WTC11 (cell line): ENCODE measurements at regions not wholly inside any gene's neighbourhood (a gene's known extent, or its start where the extent isn't known, plus 50 kb on each side); places are given as distances from the start of the nearest gene placed in this dataset.

Experiments used
- ATAC-seq: fragments of 200-7000 bp; cut with Tn5 transposase; 2 replicates; pipeline ENCODE4 v1.10.0; 2021; ENCODE audit warnings: mild to moderate bottlenecking, moderate library complexity
- CTCF ChIA-PET: fragments of 300-600 bp; sonication (Branson Sonifier 250); formaldehyde crosslinking; loops from one replicate; lab custom pipeline; 2021; ENCODE audit warnings: antibody characterized with exemption; lab: Charles Lee
- POLR2A ChIA-PET: fragments of 350-600 bp; sonication (Branson Sonifier 250); formaldehyde crosslinking; loops from one replicate; lab custom pipeline; 2021; ENCODE audit warnings: antibody characterized with exemption; lab: Charles Lee
- DNase-seq: peaks from one replicate; pipeline ENCODE4 v3.0.0; 2021; ENCODE audit warnings: low spot score
- H3K27ac Mint-ChIP-seq: 2 replicates; pipeline ENCODE4 v1.8.0; 2021; ENCODE audit warnings: mixed read lengths
- H3K27me3 Mint-ChIP-seq: 2 replicates; pipeline ENCODE4 v1.8.0; 2021; ENCODE audit warnings: low read depth, mild to moderate bottlenecking, moderate library complexity, mixed read lengths
- H3K36me3 Mint-ChIP-seq: 2 replicates; pipeline ENCODE4 v1.8.0; 2021; ENCODE audit warnings: mixed read lengths
- H3K4me1 Mint-ChIP-seq: 2 replicates; pipeline ENCODE4 v1.8.0; 2022; ENCODE audit warnings: mixed read lengths
- H3K4me3 Mint-ChIP-seq: 2 replicates; pipeline ENCODE4 v1.8.0; 2021; ENCODE audit warnings: mild to moderate bottlenecking, moderate library complexity, mixed read lengths
- H3K9me3 Mint-ChIP-seq: 2 replicates; pipeline ENCODE4 v1.8.0; 2021; ENCODE audit warnings: mixed read lengths
- CBFB ChIP-seq: sonication (generic); formaldehyde crosslinking; IDR thresholded peaks from 2 replicates; pipeline ENCODE4 v1.8.1; 2022; ENCODE audit warnings: mild to moderate bottlenecking, low read depth, missing genetic modification reagents
- KAT7 ChIP-seq: sonication (generic); formaldehyde crosslinking; IDR thresholded peaks from 2 replicates; pipeline ENCODE4 v1.8.1; 2023; ENCODE audit warnings: missing genetic modification reagents, mild to moderate bottlenecking, borderline replicate concordance
- NFE2L1 ChIP-seq: sonication (generic); formaldehyde crosslinking; IDR thresholded peaks from 2 replicates; pipeline ENCODE4 v1.8.1; 2023; ENCODE audit warnings: missing genetic modification reagents
- RELA ChIP-seq: sonication (generic); formaldehyde crosslinking; IDR thresholded peaks from 2 replicates; pipeline ENCODE4 v1.8.1; 2022; ENCODE audit warnings: missing genetic modification reagents, mild to moderate bottlenecking, borderline replicate concordance
- ZBTB21 ChIP-seq: sonication (generic); formaldehyde crosslinking; IDR thresholded peaks from 2 replicates; pipeline ENCODE4 v1.8.1; 2023; ENCODE audit warnings: mild to moderate bottlenecking, missing genetic modification reagents, borderline replicate concordance
- TF ChIP-seq, protein P1 (sequence below): sonication (generic); formaldehyde crosslinking; IDR thresholded peaks from 2 replicates; pipeline ENCODE4 v1.8.0; 2022; ENCODE audit warnings: missing genetic modification reagents
- TF ChIP-seq, protein P2 (sequence below): fragments of 250-450 bp; sonication (Bioruptor Pico); IDR thresholded peaks from 2 replicates; pipeline ENCODE4 v1.9.0; 2021; ENCODE audit warnings: moderate library complexity, mild to moderate bottlenecking, inconsistent platforms, borderline replicate concordance
- TF ChIP-seq, protein P3 (sequence below): sonication (generic); formaldehyde crosslinking; IDR thresholded peaks from 2 replicates; pipeline ENCODE4 v1.8.0; 2022; ENCODE audit warnings: mild to moderate bottlenecking, missing genetic modification reagents
- TF ChIP-seq, protein P4 (sequence below): fragments of 250-450 bp; sonication (Bioruptor Pico); IDR thresholded peaks from 2 replicates; pipeline ENCODE4 v1.9.0; 2021; ENCODE audit warnings: mild to moderate bottlenecking
- TF ChIP-seq, protein P5 (sequence below): fragments of 250-450 bp; sonication (Bioruptor Pico); IDR thresholded peaks from 2 replicates; pipeline ENCODE4 v1.9.0; 2021; ENCODE audit warnings: mild to moderate bottlenecking
- TF ChIP-seq, protein P6 (sequence below): sonication (generic); formaldehyde crosslinking; IDR thresholded peaks from 2 replicates; pipeline ENCODE4 v1.8.0; 2023; ENCODE audit warnings: mild to moderate bottlenecking, missing genetic modification reagents
- TF ChIP-seq, protein P7 (sequence below): sonication (generic); formaldehyde crosslinking; IDR thresholded peaks from 2 replicates; pipeline ENCODE4 v1.8.1; 2022; ENCODE audit warnings: low read depth, mild to moderate bottlenecking, moderate library complexity, missing genetic modification reagents, borderline replicate concordance

DNA sequence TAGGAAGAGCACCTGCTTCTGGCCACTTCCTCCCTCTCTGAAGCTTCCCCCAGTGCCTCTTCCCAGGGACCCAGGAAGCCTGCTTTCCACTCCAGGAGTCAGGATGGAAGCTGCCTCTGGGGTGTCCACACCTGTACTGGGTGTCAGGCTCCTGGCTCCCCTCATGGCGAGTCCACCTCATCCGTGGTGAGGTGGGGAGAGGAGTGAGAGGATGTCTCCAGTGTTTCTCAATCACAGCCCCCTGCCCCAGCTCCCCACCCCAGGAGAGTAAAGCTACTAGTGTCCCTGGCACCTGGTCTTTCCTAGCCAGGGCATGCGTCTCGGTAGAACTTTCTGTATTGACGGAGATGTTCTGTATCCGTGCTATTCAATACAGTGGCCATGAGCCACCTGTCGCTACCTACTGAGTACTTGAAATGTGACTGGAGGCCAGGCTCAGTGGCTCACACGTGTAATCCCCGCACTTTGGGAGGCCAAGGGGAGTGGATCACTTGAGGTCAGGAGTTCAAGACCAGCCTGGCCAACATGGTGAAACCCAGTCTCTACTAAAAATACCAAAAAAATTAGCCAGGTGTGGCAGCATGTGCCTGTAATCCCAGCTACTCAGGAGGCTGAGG is 171.2 kb upstream of the HAAO start (continued):
- TF ChIP-seq, protein P1, sequence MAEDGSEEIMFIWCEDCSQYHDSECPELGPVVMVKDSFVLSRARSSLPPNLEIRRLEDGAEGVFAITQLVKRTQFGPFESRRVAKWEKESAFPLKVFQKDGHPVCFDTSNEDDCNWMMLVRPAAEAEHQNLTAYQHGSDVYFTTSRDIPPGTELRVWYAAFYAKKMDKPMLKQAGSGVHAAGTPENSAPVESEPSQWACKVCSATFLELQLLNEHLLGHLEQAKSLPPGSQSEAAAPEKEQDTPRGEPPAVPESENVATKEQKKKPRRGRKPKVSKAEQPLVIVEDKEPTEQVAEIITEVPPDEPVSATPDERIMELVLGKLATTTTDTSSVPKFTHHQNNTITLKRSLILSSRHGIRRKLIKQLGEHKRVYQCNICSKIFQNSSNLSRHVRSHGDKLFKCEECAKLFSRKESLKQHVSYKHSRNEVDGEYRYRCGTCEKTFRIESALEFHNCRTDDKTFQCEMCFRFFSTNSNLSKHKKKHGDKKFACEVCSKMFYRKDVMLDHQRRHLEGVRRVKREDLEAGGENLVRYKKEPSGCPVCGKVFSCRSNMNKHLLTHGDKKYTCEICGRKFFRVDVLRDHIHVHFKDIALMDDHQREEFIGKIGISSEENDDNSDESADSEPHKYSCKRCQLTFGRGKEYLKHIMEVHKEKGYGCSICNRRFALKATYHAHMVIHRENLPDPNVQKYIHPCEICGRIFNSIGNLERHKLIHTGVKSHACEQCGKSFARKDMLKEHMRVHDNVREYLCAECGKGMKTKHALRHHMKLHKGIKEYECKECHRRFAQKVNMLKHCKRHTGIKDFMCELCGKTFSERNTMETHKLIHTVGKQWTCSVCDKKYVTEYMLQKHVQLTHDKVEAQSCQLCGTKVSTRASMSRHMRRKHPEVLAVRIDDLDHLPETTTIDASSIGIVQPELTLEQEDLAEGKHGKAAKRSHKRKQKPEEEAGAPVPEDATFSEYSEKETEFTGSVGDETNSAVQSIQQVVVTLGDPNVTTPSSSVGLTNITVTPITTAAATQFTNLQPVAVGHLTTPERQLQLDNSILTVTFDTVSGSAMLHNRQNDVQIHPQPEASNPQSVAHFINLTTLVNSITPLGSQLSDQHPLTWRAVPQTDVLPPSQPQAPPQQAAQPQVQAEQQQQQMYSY (CRISPR knock-in tag): no peak
- TF ChIP-seq, all 79 proteins: peak for 0

DNA sequence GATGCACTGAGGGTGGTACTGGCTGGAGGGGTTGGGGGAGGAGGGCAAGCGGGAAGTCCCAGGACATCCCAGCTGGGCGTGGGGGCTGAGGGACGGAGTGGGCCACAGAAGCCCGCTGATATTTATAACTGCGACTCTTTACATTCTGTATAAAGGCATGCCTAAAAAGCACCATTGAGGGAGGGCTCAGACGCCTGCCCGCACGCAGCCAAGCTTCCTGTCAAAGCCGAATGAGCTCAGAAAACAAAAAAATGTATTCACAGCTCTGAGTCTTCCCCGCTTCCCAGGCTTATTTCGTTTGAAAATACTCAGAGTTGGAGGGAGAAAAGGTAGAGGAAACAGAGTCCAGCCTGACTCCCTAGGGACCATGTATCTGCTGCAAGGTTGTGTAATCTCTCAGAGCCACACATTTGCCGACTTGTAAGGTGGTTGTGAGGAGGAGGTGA is 170.1 kb upstream of the HAAO start:
- Mint-ChIP-seq H3K27ac (no peak overlapping the region), H3K27me3 (no peaks in the 10 kb centered on the region), H3K9me3 (no peaks in the 10 kb centered on the region), H3K4me3 (no peak overlapping the region), H3K36me3 (no peaks in the 10 kb centered on the region), H3K4me1 (peaks cover 32% of the 10 kb centered on the region)
- ChIA-PET POLR2A (no interaction called here), CTCF (interaction anchor here (0.8 to 5.4 kb wide), 3 partner anchors 12 to 104 kb away, joined by 3 to 32 read pairs (median 7); no protein-coding TSS in a partner anchor)
- no peak for TF ChIP-seq NFE2L1 (CRISPR knock-in tag)
- TF ChIP-seq, protein P2, sequence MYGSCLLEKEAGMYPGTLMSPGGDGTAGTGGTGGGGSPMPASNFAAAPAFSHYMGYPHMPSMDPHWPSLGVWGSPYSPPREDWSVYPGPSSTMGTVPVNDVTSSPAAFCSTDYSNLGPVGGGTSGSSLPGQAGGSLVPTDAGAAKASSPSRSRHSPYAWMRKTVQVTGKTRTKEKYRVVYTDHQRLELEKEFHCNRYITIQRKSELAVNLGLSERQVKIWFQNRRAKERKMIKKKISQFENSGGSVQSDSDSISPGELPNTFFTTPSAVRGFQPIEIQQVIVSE (CRISPR knock-in tag): no peak
- TF ChIP-seq ZBTB21 (CRISPR knock-in tag): no peak
- TF ChIP-seq, protein P3, sequence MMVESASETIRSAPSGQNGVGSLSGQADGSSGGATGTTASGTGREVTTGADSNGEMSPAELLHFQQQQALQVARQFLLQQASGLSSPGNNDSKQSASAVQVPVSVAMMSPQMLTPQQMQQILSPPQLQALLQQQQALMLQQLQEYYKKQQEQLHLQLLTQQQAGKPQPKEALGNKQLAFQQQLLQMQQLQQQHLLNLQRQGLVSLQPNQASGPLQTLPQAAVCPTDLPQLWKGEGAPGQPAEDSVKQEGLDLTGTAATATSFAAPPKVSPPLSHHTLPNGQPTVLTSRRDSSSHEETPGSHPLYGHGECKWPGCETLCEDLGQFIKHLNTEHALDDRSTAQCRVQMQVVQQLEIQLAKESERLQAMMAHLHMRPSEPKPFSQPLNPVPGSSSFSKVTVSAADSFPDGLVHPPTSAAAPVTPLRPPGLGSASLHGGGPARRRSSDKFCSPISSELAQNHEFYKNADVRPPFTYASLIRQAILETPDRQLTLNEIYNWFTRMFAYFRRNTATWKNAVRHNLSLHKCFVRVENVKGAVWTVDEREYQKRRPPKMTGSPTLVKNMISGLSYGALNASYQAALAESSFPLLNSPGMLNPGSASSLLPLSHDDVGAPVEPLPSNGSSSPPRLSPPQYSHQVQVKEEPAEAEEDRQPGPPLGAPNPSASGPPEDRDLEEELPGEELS (CRISPR knock-in tag): no peak
- TF ChIP-seq CBFB: no peak
- TF ChIP-seq, protein P4, sequence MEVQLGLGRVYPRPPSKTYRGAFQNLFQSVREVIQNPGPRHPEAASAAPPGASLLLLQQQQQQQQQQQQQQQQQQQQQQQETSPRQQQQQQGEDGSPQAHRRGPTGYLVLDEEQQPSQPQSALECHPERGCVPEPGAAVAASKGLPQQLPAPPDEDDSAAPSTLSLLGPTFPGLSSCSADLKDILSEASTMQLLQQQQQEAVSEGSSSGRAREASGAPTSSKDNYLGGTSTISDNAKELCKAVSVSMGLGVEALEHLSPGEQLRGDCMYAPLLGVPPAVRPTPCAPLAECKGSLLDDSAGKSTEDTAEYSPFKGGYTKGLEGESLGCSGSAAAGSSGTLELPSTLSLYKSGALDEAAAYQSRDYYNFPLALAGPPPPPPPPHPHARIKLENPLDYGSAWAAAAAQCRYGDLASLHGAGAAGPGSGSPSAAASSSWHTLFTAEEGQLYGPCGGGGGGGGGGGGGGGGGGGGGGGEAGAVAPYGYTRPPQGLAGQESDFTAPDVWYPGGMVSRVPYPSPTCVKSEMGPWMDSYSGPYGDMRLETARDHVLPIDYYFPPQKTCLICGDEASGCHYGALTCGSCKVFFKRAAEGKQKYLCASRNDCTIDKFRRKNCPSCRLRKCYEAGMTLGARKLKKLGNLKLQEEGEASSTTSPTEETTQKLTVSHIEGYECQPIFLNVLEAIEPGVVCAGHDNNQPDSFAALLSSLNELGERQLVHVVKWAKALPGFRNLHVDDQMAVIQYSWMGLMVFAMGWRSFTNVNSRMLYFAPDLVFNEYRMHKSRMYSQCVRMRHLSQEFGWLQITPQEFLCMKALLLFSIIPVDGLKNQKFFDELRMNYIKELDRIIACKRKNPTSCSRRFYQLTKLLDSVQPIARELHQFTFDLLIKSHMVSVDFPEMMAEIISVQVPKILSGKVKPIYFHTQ: no peak
- TF ChIP-seq, protein P5, sequence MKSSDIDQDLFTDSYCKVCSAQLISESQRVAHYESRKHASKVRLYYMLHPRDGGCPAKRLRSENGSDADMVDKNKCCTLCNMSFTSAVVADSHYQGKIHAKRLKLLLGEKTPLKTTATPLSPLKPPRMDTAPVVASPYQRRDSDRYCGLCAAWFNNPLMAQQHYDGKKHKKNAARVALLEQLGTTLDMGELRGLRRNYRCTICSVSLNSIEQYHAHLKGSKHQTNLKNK: no peak
- no peak for TF ChIP-seq RELA (CRISPR knock-in tag)
- TF ChIP-seq, protein P6, sequence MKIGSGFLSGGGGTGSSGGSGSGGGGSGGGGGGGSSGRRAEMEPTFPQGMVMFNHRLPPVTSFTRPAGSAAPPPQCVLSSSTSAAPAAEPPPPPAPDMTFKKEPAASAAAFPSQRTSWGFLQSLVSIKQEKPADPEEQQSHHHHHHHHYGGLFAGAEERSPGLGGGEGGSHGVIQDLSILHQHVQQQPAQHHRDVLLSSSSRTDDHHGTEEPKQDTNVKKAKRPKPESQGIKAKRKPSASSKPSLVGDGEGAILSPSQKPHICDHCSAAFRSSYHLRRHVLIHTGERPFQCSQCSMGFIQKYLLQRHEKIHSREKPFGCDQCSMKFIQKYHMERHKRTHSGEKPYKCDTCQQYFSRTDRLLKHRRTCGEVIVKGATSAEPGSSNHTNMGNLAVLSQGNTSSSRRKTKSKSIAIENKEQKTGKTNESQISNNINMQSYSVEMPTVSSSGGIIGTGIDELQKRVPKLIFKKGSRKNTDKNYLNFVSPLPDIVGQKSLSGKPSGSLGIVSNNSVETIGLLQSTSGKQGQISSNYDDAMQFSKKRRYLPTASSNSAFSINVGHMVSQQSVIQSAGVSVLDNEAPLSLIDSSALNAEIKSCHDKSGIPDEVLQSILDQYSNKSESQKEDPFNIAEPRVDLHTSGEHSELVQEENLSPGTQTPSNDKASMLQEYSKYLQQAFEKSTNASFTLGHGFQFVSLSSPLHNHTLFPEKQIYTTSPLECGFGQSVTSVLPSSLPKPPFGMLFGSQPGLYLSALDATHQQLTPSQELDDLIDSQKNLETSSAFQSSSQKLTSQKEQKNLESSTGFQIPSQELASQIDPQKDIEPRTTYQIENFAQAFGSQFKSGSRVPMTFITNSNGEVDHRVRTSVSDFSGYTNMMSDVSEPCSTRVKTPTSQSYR (CRISPR knock-in tag): no peak
- TF ChIP-seq, protein P7, sequence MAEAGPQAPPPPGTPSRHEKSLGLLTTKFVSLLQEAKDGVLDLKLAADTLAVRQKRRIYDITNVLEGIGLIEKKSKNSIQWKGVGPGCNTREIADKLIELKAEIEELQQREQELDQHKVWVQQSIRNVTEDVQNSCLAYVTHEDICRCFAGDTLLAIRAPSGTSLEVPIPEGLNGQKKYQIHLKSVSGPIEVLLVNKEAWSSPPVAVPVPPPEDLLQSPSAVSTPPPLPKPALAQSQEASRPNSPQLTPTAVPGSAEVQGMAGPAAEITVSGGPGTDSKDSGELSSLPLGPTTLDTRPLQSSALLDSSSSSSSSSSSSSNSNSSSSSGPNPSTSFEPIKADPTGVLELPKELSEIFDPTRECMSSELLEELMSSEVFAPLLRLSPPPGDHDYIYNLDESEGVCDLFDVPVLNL: no peak
- TF ChIP-seq KAT7 (CRISPR knock-in tag): no peak
- no peak for DNase-seq
- no peak for ATAC-seq
